Left lung (tissue), 4 donors: ENCODE measurements at regions not wholly inside any gene's neighbourhood (a gene's known extent, or its start where the extent isn't known, plus 50 kb on each side); places are given as distances from the start of the nearest gene placed in this dataset.
"Not testable (repeated sequence)": the region's sequence is repeated elsewhere in the genome, so short reads cannot be mapped to it uniquely, and the experiment has no call there.

Source experiments
- ATAC-seq: fragments of 200-7000 bp; cut with Tn5 transposase; one replicate; pipeline ENCODE4 v1.9.1; 2020; ENCODE audit warnings: moderate library complexity
- DNase-seq, 4 donors: peaks; one replicate each; pipeline ENCODE4 v3.0.0-alpha.2; 2013 to 2020
- H3K27ac ChIP-seq, 2 donors: fragments of 200-600 bp; sonication (generic) in 1 of 2; one replicate each; pipeline versions ENCODE4 v1.5.0 to v1.8.0; 2020 to 2021
- H3K27me3 ChIP-seq, 2 donors: fragments of 200-600 bp; sonication (generic) in 1 of 2; one replicate each; pipeline versions ENCODE4 v1.5.0 to v1.8.0; 2020 to 2021
- H3K36me3 ChIP-seq, 2 donors: fragments of 200-600 bp; sonication (generic) in 1 of 2; one replicate each; pipeline versions ENCODE4 v1.5.0 to v1.8.0; 2020 to 2021
- H3K4me1 ChIP-seq, 2 donors: fragments of 200-600 bp; one replicate each; pipeline ENCODE4 v1.8.0; 2021
- H3K4me3 ChIP-seq, 2 donors: fragments of 200-600 bp; sonication (generic) in 1 of 2; one replicate each; pipeline versions ENCODE4 v1.5.0 to v1.8.0; 2020 to 2021; ENCODE audit warnings: mild to moderate bottlenecking in 1 of 2
- H3K9me3 ChIP-seq, 2 donors: fragments of 200-600 bp; sonication (generic) in 1 of 2; one replicate each; pipeline versions ENCODE4 v1.5.0 to v1.8.0; 2020 to 2021
- CTCF ChIP-seq, 2 donors: fragments of 200-600 bp; sonication (generic) in 1 of 2; IDR thresholded peaks; one replicate each; pipeline versions ENCODE4 v1.5.0 to v1.8.0; 2021; ENCODE audit warnings: antibody characterized with exemption in 2 of 2
- intact Hi-C, 2 donors: fragments of 100-400 bp; cut with DNase I; formaldehyde crosslinking; loops; one replicate each; pipeline versions ENCODE4 v1.11.2 to v1.14.2; 2022
- donor health status: DM: no; HTN: yes; CAD: no.
- donor health status: DM: no; HTN: no; CAD: no.

GRCh38 chr2:107525406-107525805, 301.3 kb upstream of the RGPD4 start:
- Histone ChIP-seq H3K36me3 (no peaks in the 10 kb centered on the region), H3K9me3 (peaks cover 0 to 24% of the 10 kb centered on the region in 2 donors), H3K4me1 (no peaks in the 10 kb centered on the region), H3K27me3 (no peaks in the 10 kb centered on the region), H3K27ac (no peak overlapping the region), H3K4me3 (no peak overlapping the region)
- ATAC-seq (no peak), DNase-seq (no peak)
- intact Hi-C loops, result no loop called here
- no peak for TF ChIP-seq CTCF (IDR thresholded peaks at IDR 0.05)

GRCh38 chr2:107529146-107529545, 297.5 kb upstream of the RGPD4 start:
- Histone ChIP-seq H3K4me3 (no peak overlapping the region), H3K27ac (no peak overlapping the region), H3K36me3 (no peaks in the 10 kb centered on the region), H3K9me3 (peaks cover 0 to 15% of the 10 kb centered on the region in 2 donors), H3K4me1 (no peaks in the 10 kb centered on the region), H3K27me3 (no peaks in the 10 kb centered on the region)
- no peak for ATAC-seq
- intact Hi-C loops, result no loop called here
- TF ChIP-seq CTCF (IDR thresholded peaks at IDR 0.05), result no peak
- peak in 2 of 4 donors; percentile 3 to 12 for DNase-seq

DNA sequence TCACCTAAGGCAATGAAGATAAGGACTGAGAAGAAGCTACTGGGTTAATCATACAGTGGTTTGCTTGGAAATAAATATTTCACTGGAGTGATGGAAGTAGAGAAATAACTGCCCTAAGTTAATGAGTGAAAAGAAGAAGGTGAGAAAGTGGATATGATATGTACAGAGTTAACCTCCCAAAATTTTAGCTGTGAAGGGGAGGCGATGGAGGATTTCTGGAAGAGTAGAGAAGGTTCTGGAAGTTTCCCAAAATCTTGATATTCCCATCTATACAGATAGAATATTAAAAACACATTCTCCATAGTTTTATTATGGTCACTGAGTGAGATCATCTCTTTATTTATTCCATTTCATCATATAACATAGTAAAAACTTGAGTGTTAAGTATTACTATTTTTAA, 296.6 kb upstream of the RGPD4 start:
- no peak for TF ChIP-seq CTCF (IDR thresholded peaks at IDR 0.05)

GRCh38 chr2:107534926-107535325, 291.8 kb upstream of the RGPD4 start:
- Histone ChIP-seq H3K9me3 (peaks cover 0 to 16% of the 10 kb centered on the region in 2 donors), H3K4me3 (no peak overlapping the region), H3K4me1 (no peaks in the 10 kb centered on the region), H3K27ac (no peak overlapping the region), H3K36me3 (no peaks in the 10 kb centered on the region), H3K27me3 (no peaks in the 10 kb centered on the region)
- no peak for TF ChIP-seq CTCF (IDR thresholded peaks at IDR 0.05)
- no peak for DNase-seq
- ATAC-seq, result no peak
- intact Hi-C loops, result no loop called here

More for the DNA sequence above, 296.6 kb upstream of the RGPD4 start:
- no peaks in the 10 kb centered on the region for H3K27me3 ChIP-seq
- ATAC-seq (no peak), DNase-seq (no peak)
- intact Hi-C loops, result no loop called here
- no peak overlapping the region for H3K27ac ChIP-seq
- peaks cover 0 to 17% of the 10 kb centered on the region in 2 donors for H3K9me3 ChIP-seq
- no peaks in the 10 kb centered on the region for H3K4me1 ChIP-seq
- H3K36me3 ChIP-seq, result no peaks in the 10 kb centered on the region
- no peak overlapping the region for H3K4me3 ChIP-seq

DNA sequence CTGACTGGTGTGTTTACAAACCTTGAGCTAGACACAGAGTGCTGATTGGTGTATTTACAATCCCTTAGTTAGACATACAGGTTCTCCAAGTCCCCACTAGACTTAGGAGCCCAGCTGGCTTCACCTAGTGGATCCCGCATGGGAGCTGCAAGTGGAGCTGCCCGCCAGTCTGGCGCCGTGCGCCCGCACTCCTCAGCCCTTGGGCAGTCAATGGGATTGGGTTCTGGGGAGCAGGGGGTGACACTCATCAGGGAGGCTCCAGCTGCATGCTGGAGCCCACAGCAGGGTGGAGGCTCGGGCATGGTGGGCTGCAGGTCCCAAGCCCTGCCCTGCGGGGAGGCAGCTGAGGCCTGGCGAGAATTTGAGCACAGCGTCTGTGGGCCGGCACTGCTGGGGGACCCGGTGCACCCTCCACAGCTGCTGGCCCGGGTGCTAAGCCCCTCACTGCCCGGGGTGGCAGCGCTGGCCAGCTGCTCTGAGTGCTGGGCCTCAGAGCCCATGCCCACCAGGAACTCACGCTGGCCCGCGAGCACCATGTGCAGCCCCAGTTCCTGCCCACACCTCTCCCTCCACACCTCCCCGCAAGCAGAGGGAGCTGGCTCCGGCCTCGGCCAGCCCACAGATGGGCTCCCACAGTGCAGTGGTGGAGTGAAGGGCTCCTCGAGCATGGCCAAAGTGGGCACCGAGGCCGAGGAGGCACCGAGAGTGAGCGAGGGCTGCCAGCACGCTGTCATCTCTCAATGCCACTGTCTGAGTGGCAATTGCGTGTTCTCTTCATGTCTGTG, 290.6 kb upstream of the RGPD4 start:
- H3K27me3 ChIP-seq, H3K4me1 ChIP-seq, intact Hi-C loops, H3K27ac ChIP-seq, ATAC-seq, H3K36me3 ChIP-seq, H3K4me3 ChIP-seq: not testable (repeated sequence)
- DNase-seq, result peak in 1 of 4 donors; percentile 70
- peaks cover 0 to 16% of the 10 kb centered on the region in 2 donors for H3K9me3 ChIP-seq

GRCh38 chr2:107542314-107542740, 284.4 kb upstream of the RGPD4 start:
- no peaks in the 10 kb centered on the region for H3K9me3 ChIP-seq
- no peak for DNase-seq
- no peak for TF ChIP-seq CTCF (IDR thresholded peaks at IDR 0.05)
- no peak overlapping the region for H3K4me3 ChIP-seq
- intact Hi-C loops, result no loop called here
- no peaks in the 10 kb centered on the region for H3K36me3 ChIP-seq
- no peaks in the 10 kb centered on the region for H3K4me1 ChIP-seq
- no peak overlapping the region for H3K27ac ChIP-seq
- ATAC-seq, result no peak
- no peaks in the 10 kb centered on the region for H3K27me3 ChIP-seq
